RWPE2 (cell line): ENCODE measurements at regions not wholly inside any gene's neighbourhood (a gene's known extent, or its start where the extent isn't known, plus 50 kb on each side); places are given as distances from the start of the nearest gene placed in this dataset.

Experiments
- ATAC-seq: fragments of 200-7000 bp; cut with Tn5 transposase; 3 replicates; pipeline ENCODE4 v1.9.1; 2021; ENCODE audit warnings: low read depth
- DNase-seq: peaks from one replicate; pipeline ENCODE4 v3.0.0-alpha.2; 2020; ENCODE audit warnings: low spot score
- H3K27ac ChIP-seq: fragments of 450-650 bp; 2 replicates; pipeline ENCODE4 v1.5.1; 2017; ENCODE audit warnings: mild to moderate bottlenecking; ENCODE audit not compliant: poor library complexity, severe bottlenecking
- H3K27me3 ChIP-seq: fragments of 250-450 bp; sonication (Bioruptor Pico); 2 replicates; pipeline ENCODE4 v1.5.1; 2021; ENCODE audit warnings: mild to moderate bottlenecking, moderate library complexity; ENCODE audit not compliant: insufficient read depth, poor library complexity, severe bottlenecking
- H3K36me3 ChIP-seq: fragments of 250-450 bp; sonication (Bioruptor Pico); 2 replicates; pipeline ENCODE4 v1.5.1; 2020; ENCODE audit warnings: low read depth, mild to moderate bottlenecking, moderate library complexity
- H3K4me1 ChIP-seq: fragments of 250-450 bp; sonication (Bioruptor Pico); 2 replicates; pipeline ENCODE4 v1.5.1; 2021; ENCODE audit warnings: mild to moderate bottlenecking, moderate library complexity; ENCODE audit not compliant: insufficient read depth, poor library complexity, severe bottlenecking
- H3K4me3 ChIP-seq: fragments of 250-450 bp; sonication (Bioruptor Pico); 2 replicates; pipeline ENCODE4 v1.5.1; 2021; ENCODE audit warnings: mild to moderate bottlenecking, moderate library complexity; ENCODE audit not compliant: severe bottlenecking
- H3K9me3 ChIP-seq: fragments of 250-450 bp; sonication (Bioruptor Pico); 2 replicates; pipeline ENCODE4 v1.5.1; 2021; ENCODE audit warnings: mild to moderate bottlenecking, moderate library complexity; ENCODE audit not compliant: severe bottlenecking
- TF ChIP-seq, protein P1 (sequence below): fragments of 450-650 bp; IDR thresholded peaks from one replicate; pipeline ENCODE4 v1.5.1; 2017; ENCODE audit warnings: mild to moderate bottlenecking, moderate library complexity; ENCODE audit not compliant: poor library complexity, severe bottlenecking

- no peak overlapping the region for H3K27ac ChIP-seq
- DNase-seq (no peak), ATAC-seq (no peak)
- no peaks in the 10 kb centered on the region for H3K36me3 ChIP-seq
- H3K4me3 ChIP-seq = no peak overlapping the region
- H3K27me3 ChIP-seq = no peaks in the 10 kb centered on the region
- H3K4me1 ChIP-seq = peaks cover 10% of the 10 kb centered on the region
- TF ChIP-seq, protein P1, sequence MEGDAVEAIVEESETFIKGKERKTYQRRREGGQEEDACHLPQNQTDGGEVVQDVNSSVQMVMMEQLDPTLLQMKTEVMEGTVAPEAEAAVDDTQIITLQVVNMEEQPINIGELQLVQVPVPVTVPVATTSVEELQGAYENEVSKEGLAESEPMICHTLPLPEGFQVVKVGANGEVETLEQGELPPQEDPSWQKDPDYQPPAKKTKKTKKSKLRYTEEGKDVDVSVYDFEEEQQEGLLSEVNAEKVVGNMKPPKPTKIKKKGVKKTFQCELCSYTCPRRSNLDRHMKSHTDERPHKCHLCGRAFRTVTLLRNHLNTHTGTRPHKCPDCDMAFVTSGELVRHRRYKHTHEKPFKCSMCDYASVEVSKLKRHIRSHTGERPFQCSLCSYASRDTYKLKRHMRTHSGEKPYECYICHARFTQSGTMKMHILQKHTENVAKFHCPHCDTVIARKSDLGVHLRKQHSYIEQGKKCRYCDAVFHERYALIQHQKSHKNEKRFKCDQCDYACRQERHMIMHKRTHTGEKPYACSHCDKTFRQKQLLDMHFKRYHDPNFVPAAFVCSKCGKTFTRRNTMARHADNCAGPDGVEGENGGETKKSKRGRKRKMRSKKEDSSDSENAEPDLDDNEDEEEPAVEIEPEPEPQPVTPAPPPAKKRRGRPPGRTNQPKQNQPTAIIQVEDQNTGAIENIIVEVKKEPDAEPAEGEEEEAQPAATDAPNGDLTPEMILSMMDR = no peak
- H3K9me3 ChIP-seq = no peaks in the 10 kb centered on the region
These were observed 348.8 kb downstream of the EFNA5 start for GRCh38 chr5:107321906-107322305.

DNA sequence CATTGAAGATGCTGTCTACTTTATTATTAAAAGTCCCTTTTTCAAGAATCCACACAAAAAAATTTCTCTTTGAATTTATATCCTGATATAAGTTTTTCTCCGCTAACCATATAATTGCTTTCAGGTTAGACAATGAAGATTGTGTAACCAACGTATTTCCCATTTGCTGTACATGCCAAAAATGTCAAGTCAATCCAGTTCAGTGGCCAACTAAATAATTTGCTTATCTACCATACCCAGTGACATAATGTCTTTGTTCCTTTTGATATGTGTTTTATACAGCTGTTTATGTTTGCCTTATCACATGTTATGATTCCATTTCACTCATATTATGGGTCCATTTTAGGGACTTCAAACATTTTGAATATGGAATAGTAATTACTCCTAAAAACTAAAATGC lies 349.9 kb downstream of the EFNA5 start:
- Histone ChIP-seq H3K9me3 (no peaks in the 10 kb centered on the region), H3K4me3 (no peak overlapping the region), H3K27ac (no peak overlapping the region), H3K36me3 (no peaks in the 10 kb centered on the region), H3K27me3 (no peaks in the 10 kb centered on the region), H3K4me1 (peaks cover 10% of the 10 kb centered on the region)
- no peak for DNase-seq
- TF ChIP-seq, protein P1 = no peak
- no peak for ATAC-seq

DNA sequence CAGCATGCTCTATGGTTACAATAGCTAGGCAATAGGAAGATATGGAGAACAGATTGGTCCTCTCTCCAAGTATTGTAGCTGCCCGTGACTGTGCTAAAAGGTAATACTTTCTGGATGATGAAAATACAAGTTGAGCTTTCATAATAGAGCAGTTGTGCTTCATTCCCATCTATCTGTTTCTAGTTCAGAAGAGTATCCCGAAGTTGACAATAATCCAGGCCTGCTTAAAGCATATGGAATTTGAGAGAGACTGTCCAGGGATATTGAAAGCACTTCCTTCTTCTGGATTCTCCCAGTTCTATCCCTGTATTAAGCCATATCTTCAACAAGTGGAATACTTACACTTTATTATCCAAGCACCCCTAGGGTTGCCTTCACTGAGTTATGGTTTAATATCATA lies 350.4 kb downstream of the EFNA5 start:
- Histone ChIP-seq H3K36me3 (no peaks in the 10 kb centered on the region), H3K4me1 (peaks cover 10% of the 10 kb centered on the region), H3K27ac (no peak overlapping the region), H3K9me3 (no peaks in the 10 kb centered on the region), H3K4me3 (no peak overlapping the region), H3K27me3 (no peaks in the 10 kb centered on the region)
- no peak for DNase-seq
- TF ChIP-seq, protein P1 = no peak
- no peak for ATAC-seq

DNA sequence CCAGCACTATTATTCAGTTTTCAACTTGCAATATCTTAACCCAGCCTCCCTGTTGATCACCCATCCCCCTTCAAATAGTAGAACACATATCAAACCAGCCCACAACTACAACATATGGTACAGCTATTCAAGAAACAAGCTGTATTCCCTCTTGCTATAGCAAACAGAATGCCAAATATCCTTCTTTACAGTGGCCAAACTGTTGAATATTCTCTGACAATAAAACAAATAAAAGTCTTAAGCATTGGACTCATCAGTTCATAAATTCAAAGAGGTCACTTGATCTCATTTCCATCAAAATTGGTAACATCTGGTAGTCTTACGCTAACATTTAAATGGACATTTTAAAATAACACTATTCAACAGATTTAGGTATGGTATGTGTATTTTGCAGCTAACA lies 350.8 kb downstream of the EFNA5 start:
- H3K27ac ChIP-seq = no peak overlapping the region
- H3K9me3 ChIP-seq = no peaks in the 10 kb centered on the region
- DNase-seq (no peak), ATAC-seq (no peak)
- no peaks in the 10 kb centered on the region for H3K36me3 ChIP-seq
- no peaks in the 10 kb centered on the region for H3K27me3 ChIP-seq
- H3K4me3 ChIP-seq = no peak overlapping the region
- H3K4me1 ChIP-seq = peaks cover 10% of the 10 kb centered on the region
- TF ChIP-seq, protein P1 = no peak

- no peaks in the 10 kb centered on the region for H3K27me3 ChIP-seq
- H3K4me1 ChIP-seq = no peaks in the 10 kb centered on the region
- no peaks in the 10 kb centered on the region for H3K9me3 ChIP-seq
- ATAC-seq (no peak), DNase-seq (no peak)
- no peak overlapping the region for H3K4me3 ChIP-seq
- H3K27ac ChIP-seq = no peak overlapping the region
- no peaks in the 10 kb centered on the region for H3K36me3 ChIP-seq
- TF ChIP-seq, protein P1 = no peak
These were observed 356.4 kb downstream of the EFNA5 start for GRCh38 chr5:107314330-107314729.
